ENCODE measurements at regions not wholly inside any gene's neighbourhood (a gene's known extent, or its start where the extent isn't known, plus 50 kb on each side); places are given as distances from the start of the nearest gene placed in this dataset.

- Histone ChIP-seq H3K36me3 (no peaks in the 10 kb centered on the region), H3K9me3 (ENCODE audit: severe bottlenecking) (no peaks in the 10 kb centered on the region), H3K4me3 (ENCODE audit: low read depth, low read length) (no peak overlapping the region), H3K27me3 (ENCODE audit: insufficient read depth, low read depth, severe bottlenecking) (no peaks in the 10 kb centered on the region), H3K27ac (no peak overlapping the region)
- no peak for DNase-seq
- no peak for TF ChIP-seq CTCF (IDR thresholded peaks at IDR 0.05; ENCODE audit: low read depth, low read length)
Observed at GRCh38 chr2:164052006-164052405, 316.2 kb upstream of the FIGN start.

DNA sequence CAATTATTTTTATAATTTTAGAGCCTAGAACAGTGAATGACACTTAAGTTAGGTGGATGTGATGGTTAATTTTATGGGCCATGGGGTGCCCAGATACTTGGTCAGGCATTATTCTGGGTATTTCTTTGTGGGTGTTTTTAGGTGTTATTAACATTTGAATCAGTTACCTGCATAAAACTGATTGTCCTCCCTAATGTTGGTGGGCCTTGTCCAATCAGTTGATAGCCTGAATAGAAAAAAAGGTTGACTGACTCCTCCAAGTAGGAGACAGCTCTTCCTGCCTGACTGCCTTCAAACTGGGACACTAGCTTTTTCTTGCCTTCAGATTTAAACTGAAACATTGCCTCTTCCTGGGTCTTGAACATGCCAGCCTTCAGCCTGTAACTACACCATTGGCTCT lies 312.9 kb upstream of the FIGN start:
- Histone ChIP-seq H3K27ac (no peak overlapping the region), H3K9me3 (ENCODE audit: severe bottlenecking) (no peaks in the 10 kb centered on the region), H3K36me3 (no peaks in the 10 kb centered on the region), H3K4me3 (ENCODE audit: low read depth, low read length) (no peak overlapping the region), H3K27me3 (ENCODE audit: insufficient read depth, low read depth, severe bottlenecking) (no peaks in the 10 kb centered on the region)
- DNase-seq: no peak
- TF ChIP-seq CTCF (IDR thresholded peaks at IDR 0.05; ENCODE audit: low read depth, low read length): no peak

DNA sequence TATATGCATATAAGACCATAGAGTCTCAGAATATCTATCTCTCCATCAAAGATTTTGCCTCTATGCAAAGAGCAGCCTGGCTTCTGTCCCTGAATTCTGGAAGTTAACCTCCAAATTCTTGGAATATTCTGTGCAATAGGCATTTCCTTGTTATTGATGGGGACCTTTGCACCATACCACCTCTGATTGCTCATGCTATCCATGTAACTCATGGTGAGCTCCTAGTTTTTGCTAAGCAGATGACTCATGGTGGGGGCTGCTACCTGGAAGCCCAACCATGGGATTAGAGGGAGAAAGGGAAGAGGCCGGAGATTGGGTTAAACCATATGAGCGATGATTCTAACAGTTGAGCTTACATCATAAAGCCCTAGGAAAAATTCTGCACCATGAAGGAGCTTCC lies 310.2 kb upstream of the FIGN start:
- H3K27ac ChIP-seq: no peak overlapping the region
- DNase-seq: no peak
- no peaks in the 10 kb centered on the region for H3K27me3 ChIP-seq (ENCODE audit: insufficient read depth, low read depth, severe bottlenecking)
- H3K9me3 ChIP-seq (ENCODE audit: severe bottlenecking): no peaks in the 10 kb centered on the region
- no peak for TF ChIP-seq CTCF (IDR thresholded peaks at IDR 0.05; ENCODE audit: low read depth, low read length)
- no peak overlapping the region for H3K4me3 ChIP-seq (ENCODE audit: low read depth, low read length)
- H3K36me3 ChIP-seq: no peaks in the 10 kb centered on the region

GRCh38 chr2:164044622-164045021 lies 308.8 kb upstream of the FIGN start:
- TF ChIP-seq CTCF (IDR thresholded peaks at IDR 0.05; ENCODE audit: low read depth, low read length): no peak
- Histone ChIP-seq H3K27ac (no peak overlapping the region), H3K4me3 (ENCODE audit: low read depth, low read length) (no peak overlapping the region), H3K27me3 (ENCODE audit: insufficient read depth, low read depth, severe bottlenecking) (no peaks in the 10 kb centered on the region), H3K36me3 (no peaks in the 10 kb centered on the region), H3K9me3 (ENCODE audit: severe bottlenecking) (no peaks in the 10 kb centered on the region)
- DNase-seq: no peak

- Histone ChIP-seq H3K4me3 (ENCODE audit: low read depth, low read length) (no peak overlapping the region), H3K36me3 (no peaks in the 10 kb centered on the region), H3K9me3 (ENCODE audit: severe bottlenecking) (no peaks in the 10 kb centered on the region), H3K27ac (no peak overlapping the region), H3K27me3 (ENCODE audit: insufficient read depth, low read depth, severe bottlenecking) (no peaks in the 10 kb centered on the region)
- TF ChIP-seq CTCF (IDR thresholded peaks at IDR 0.05; ENCODE audit: low read depth, low read length): no peak
- DNase-seq: no peak
Observed at GRCh38 chr2:164039270-164039669, 303.5 kb upstream of the FIGN start.

GRCh38 chr2:164032995-164033394 lies 297.2 kb upstream of the FIGN start:
- Histone ChIP-seq H3K36me3 (no peaks in the 10 kb centered on the region), H3K27me3 (ENCODE audit: insufficient read depth, low read depth, severe bottlenecking) (no peaks in the 10 kb centered on the region), H3K9me3 (ENCODE audit: severe bottlenecking) (no peaks in the 10 kb centered on the region), H3K4me3 (ENCODE audit: low read depth, low read length) (no peak overlapping the region), H3K27ac (no peak overlapping the region)
- DNase-seq: no peak
- TF ChIP-seq CTCF (IDR thresholded peaks at IDR 0.05; ENCODE audit: low read depth, low read length): no peak

All from WERI-Rb-1 (cell line).